ENCODE measurements at regions not wholly inside any gene's neighbourhood (a gene's known extent, or its start where the extent isn't known, plus 50 kb on each side); places are given as distances from the start of the nearest gene placed in this dataset.

DNA sequence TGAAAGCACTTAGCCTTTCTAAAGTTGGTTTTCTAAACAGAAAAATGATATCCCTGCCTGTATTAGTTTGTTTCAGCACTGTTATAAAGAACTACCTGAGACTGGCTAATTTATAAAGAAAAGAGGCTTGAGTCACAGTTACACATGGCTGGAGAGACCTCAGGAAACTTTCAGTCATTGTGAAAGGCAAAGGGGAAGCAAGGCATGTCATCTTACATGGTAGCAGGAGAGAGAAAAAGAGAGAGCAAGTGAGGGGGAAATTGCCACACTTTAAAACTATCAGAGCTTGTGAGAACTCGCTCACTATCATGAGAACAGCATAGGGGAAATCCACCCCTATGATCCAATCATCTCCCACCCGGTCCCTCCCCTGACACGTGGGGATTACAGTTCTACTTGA, 64.9 kb downstream of the FAM170A start:
- no peak overlapping the region for H3K4me3 Mint-ChIP-seq (ENCODE audit: unreplicated experiment)
- DNase-seq (ENCODE audit: low read depth) (no peak), FAIRE-seq (no peak)
- Histone ChIP-seq H2AFZ (ENCODE audit: low read depth, low read length) (no peak overlapping the region), H3K27me3 (ENCODE audit: insufficient read depth, low read length) (no peaks in the 10 kb centered on the region), H3K79me2 (ENCODE audit: insufficient read depth, low read length) (no peaks in the 10 kb centered on the region), H3K27ac (ENCODE audit: low read depth, low read length) (no peak overlapping the region), H3K9ac (ENCODE audit: low read length) (no peak overlapping the region), H4K20me1 (ENCODE audit: insufficient read depth, low read length) (no peaks in the 10 kb centered on the region), H3K36me3 (ENCODE audit: insufficient read depth, low read length) (no peaks in the 10 kb centered on the region), H3K4me3 (ENCODE audit: insufficient read depth, low read depth, low read length) (no peak overlapping the region), H3K4me1 (ENCODE audit: insufficient read depth, low read length) (no peaks in the 10 kb centered on the region), H3K9me3 (ENCODE audit: insufficient read depth, low read depth, low read length) (peaks cover 3% of the 10 kb centered on the region), H3K4me2 (ENCODE audit: low read length) (no peak overlapping the region)
- H3K9me3 Mint-ChIP-seq (ENCODE audit: unreplicated experiment) = peaks cover 8% of the 10 kb centered on the region
- TF ChIP-seq, protein P1, sequence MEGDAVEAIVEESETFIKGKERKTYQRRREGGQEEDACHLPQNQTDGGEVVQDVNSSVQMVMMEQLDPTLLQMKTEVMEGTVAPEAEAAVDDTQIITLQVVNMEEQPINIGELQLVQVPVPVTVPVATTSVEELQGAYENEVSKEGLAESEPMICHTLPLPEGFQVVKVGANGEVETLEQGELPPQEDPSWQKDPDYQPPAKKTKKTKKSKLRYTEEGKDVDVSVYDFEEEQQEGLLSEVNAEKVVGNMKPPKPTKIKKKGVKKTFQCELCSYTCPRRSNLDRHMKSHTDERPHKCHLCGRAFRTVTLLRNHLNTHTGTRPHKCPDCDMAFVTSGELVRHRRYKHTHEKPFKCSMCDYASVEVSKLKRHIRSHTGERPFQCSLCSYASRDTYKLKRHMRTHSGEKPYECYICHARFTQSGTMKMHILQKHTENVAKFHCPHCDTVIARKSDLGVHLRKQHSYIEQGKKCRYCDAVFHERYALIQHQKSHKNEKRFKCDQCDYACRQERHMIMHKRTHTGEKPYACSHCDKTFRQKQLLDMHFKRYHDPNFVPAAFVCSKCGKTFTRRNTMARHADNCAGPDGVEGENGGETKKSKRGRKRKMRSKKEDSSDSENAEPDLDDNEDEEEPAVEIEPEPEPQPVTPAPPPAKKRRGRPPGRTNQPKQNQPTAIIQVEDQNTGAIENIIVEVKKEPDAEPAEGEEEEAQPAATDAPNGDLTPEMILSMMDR (IDR thresholded peaks at IDR 0.05; ENCODE audit: insufficient read depth, low read depth, low read length) = no peak
- TF ChIP-seq EZH2 (IDR thresholded peaks at IDR 0.05; ENCODE audit: insufficient read depth, low read length) = no peak
- H3K4me1 Mint-ChIP-seq (ENCODE audit: low read depth, unreplicated experiment) = no peaks in the 10 kb centered on the region
- no peak overlapping the region for H3K27ac Mint-ChIP-seq (ENCODE audit: unreplicated experiment)
- no peaks in the 10 kb centered on the region for H3K27me3 Mint-ChIP-seq (ENCODE audit: low read depth, unreplicated experiment)
- H3K36me3 Mint-ChIP-seq (ENCODE audit: low read depth, unreplicated experiment) = peaks cover 2% of the 10 kb centered on the region

DNA sequence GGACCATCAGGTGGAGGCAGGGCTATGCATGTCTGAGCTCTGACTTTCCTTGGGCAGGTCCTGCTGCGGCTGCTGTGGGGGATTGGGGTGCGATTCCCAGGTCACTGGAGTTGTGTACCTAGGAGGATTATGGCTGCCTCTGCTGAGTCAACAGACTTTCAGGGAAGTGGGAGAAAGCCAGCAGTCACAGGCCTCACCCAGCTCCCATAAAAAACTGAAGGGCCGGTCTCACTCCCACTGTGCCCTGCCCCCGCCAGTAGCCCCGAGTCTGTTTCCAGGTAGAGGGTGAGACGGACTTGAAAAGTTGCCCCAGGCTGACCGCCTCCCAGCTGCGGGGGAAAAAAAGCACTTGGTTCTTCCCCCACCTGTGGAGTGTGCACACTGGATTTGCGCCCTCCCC, 76.7 kb downstream of the FAM170A start:
- no peaks in the 10 kb centered on the region for H3K4me1 Mint-ChIP-seq (ENCODE audit: low read depth, unreplicated experiment)

More for the DNA sequence above, 76.7 kb downstream of the FAM170A start:
- no peak overlapping the region for H3K4me3 Mint-ChIP-seq (ENCODE audit: unreplicated experiment)
- H3K79me2 ChIP-seq (ENCODE audit: insufficient read depth, low read length) = no peaks in the 10 kb centered on the region
- H3K27ac Mint-ChIP-seq (ENCODE audit: unreplicated experiment) = no peak overlapping the region
- TF ChIP-seq, protein P1 (IDR thresholded peaks at IDR 0.05; ENCODE audit: insufficient read depth, low read depth, low read length) = no peak
- TF ChIP-seq EZH2 (IDR thresholded peaks at IDR 0.05; ENCODE audit: insufficient read depth, low read length) = no peak
- H3K9me3 Mint-ChIP-seq (ENCODE audit: unreplicated experiment) = peaks cover 3% of the 10 kb centered on the region
- no peaks in the 10 kb centered on the region for H3K36me3 ChIP-seq (ENCODE audit: insufficient read depth, low read length)
- no peaks in the 10 kb centered on the region for H3K27me3 ChIP-seq (ENCODE audit: insufficient read depth, low read length)
- H3K4me2 ChIP-seq (ENCODE audit: low read length) = no peak overlapping the region
- H3K9ac ChIP-seq (ENCODE audit: low read length) = no peak overlapping the region
- DNase-seq (ENCODE audit: low read depth) (no peak), FAIRE-seq (no peak)
- no peaks in the 10 kb centered on the region for H3K36me3 Mint-ChIP-seq (ENCODE audit: low read depth, unreplicated experiment)
- no peak overlapping the region for H2AFZ ChIP-seq (ENCODE audit: low read depth, low read length)
- H4K20me1 ChIP-seq (ENCODE audit: insufficient read depth, low read length) = no peaks in the 10 kb centered on the region
- no peak overlapping the region for H3K27ac ChIP-seq (ENCODE audit: low read depth, low read length)
- H3K4me3 ChIP-seq (ENCODE audit: insufficient read depth, low read depth, low read length) = no peak overlapping the region
- H3K4me1 ChIP-seq (ENCODE audit: insufficient read depth, low read length) = no peaks in the 10 kb centered on the region
- H3K27me3 Mint-ChIP-seq (ENCODE audit: low read depth, unreplicated experiment) = no peaks in the 10 kb centered on the region
- no peaks in the 10 kb centered on the region for H3K9me3 ChIP-seq (ENCODE audit: insufficient read depth, low read depth, low read length)
